ENCODE measurements at regions not wholly inside any gene's neighbourhood (a gene's known extent, or its start where the extent isn't known, plus 50 kb on each side); places are given as distances from the start of the nearest gene placed in this dataset.

- TF ChIP-seq CTCF (IDR thresholded peaks at IDR 0.05) (no peak), POLR2A (IDR thresholded peaks at IDR 0.05) (no peak), POLR2AphosphoS5 (IDR thresholded peaks at IDR 0.05) (no peak)
Measured at GRCh38 chr2:184444623-184445223, 153.6 kb upstream of the ZNF804A start.
